ENCODE measurements at regions not wholly inside any gene's neighbourhood (a gene's known extent, or its start where the extent isn't known, plus 50 kb on each side); places are given as distances from the start of the nearest gene placed in this dataset.
A peak's percentile ranks its signal among the peaks of the same experiment; 100 is the strongest.

- DNase-seq (ENCODE audit: low read depth): no peak
Observed at GRCh38 chr11:116533186-116533825, 239.5 kb downstream of the BUD13 start.

- no peak for DNase-seq (ENCODE audit: low read depth)
Observed at GRCh38 chr11:116532066-116532465, 240.7 kb downstream of the BUD13 start.

GRCh38 chr11:116530705-116531104, 242.1 kb downstream of the BUD13 start:
- DNase-seq (ENCODE audit: low read depth): no peak

GRCh38 chr11:116529271-116529670, 243.5 kb downstream of the BUD13 start:
- DNase-seq (ENCODE audit: low read depth): no peak

GRCh38 chr11:116527180-116527991, 245.4 kb downstream of the BUD13 start:
- no peak for DNase-seq (ENCODE audit: low read depth)

- DNase-seq (ENCODE audit: low read depth): no peak
Observed at GRCh38 chr11:116525961-116526495, 246.8 kb downstream of the BUD13 start.

- no peak for DNase-seq (ENCODE audit: low read depth)
Observed at GRCh38 chr11:116519499-116519898, 253.3 kb downstream of the BUD13 start.

GRCh38 chr11:116518141-116518540, 254.6 kb downstream of the BUD13 start:
- DNase-seq (ENCODE audit: low read depth): no peak

GRCh38 chr11:116517584-116517983, 255.2 kb downstream of the BUD13 start:
- no peak for DNase-seq (ENCODE audit: low read depth)

GRCh38 chr11:116517077-116517476, 255.7 kb downstream of the BUD13 start:
- no peak for DNase-seq (ENCODE audit: low read depth)

GRCh38 chr11:116515664-116516184, 257.1 kb downstream of the BUD13 start:
- DNase-seq (ENCODE audit: low read depth): no peak

- peak; percentile 32 for DNase-seq (ENCODE audit: low read depth)
Observed at GRCh38 chr11:116513894-116514293, 258.9 kb downstream of the BUD13 start.

- no peak for DNase-seq (ENCODE audit: low read depth)
Observed at GRCh38 chr11:116513278-116513823, 259.4 kb downstream of the BUD13 start.

GRCh38 chr11:116512841-116513240, 259.9 kb downstream of the BUD13 start:
- DNase-seq (ENCODE audit: low read depth): no peak

- DNase-seq (ENCODE audit: low read depth): no peak
Observed at GRCh38 chr11:116511684-116512083, 261.1 kb downstream of the BUD13 start.

- no peak for DNase-seq (ENCODE audit: low read depth)
Observed at GRCh38 chr11:116510886-116511650, 261.7 kb downstream of the BUD13 start.

- DNase-seq (ENCODE audit: low read depth): no peak
Observed at GRCh38 chr11:116510166-116510565, 262.6 kb downstream of the BUD13 start.

GRCh38 chr11:116509551-116509950, 263.2 kb downstream of the BUD13 start:
- no peak for DNase-seq (ENCODE audit: low read depth)

- no peak for DNase-seq (ENCODE audit: low read depth)
Observed at GRCh38 chr11:116507849-116508695, 264.7 kb downstream of the BUD13 start.

GRCh38 chr11:116507016-116507415, 265.8 kb downstream of the BUD13 start:
- no peak for DNase-seq (ENCODE audit: low read depth)

All from M059J (cell line).